Medulla oblongata (tissue), 1 donor: ENCODE measurements at regions not wholly inside any gene's neighbourhood (a gene's known extent, or its start where the extent isn't known, plus 50 kb on each side); places are given as distances from the start of the nearest gene placed in this dataset.

ENCODE experiments used
- DNase-seq: peaks from one replicate; pipeline ENCODE4 v3.0.0-alpha.2; 2015; ENCODE audit errors: extremely low spot score

DNA sequence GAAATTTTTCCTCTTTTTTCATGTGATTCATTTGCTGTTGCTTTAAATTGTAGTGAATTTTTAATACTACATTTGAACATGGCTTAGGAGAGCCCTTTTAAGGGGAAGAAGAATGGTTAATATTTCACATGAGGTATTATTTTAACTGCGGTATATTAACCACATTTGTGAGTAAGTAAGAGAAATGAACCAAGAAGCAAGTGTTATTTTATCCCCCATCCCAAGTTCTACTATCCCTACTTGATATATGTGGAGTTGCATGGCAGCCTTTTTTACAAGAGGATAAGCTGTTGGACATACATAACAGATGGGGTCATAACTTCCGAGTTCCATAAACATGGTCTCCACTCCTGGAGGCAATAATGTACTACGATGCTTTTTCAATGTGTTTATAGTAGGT lies 623.3 kb downstream of the LRFN5 start:
- no peak for DNase-seq

GRCh38 chr14:42229294-42229693 lies 622.6 kb downstream of the LRFN5 start:
- no peak for DNase-seq

GRCh38 chr14:42228611-42229010 lies 621.9 kb downstream of the LRFN5 start:
- DNase-seq: no peak

DNA sequence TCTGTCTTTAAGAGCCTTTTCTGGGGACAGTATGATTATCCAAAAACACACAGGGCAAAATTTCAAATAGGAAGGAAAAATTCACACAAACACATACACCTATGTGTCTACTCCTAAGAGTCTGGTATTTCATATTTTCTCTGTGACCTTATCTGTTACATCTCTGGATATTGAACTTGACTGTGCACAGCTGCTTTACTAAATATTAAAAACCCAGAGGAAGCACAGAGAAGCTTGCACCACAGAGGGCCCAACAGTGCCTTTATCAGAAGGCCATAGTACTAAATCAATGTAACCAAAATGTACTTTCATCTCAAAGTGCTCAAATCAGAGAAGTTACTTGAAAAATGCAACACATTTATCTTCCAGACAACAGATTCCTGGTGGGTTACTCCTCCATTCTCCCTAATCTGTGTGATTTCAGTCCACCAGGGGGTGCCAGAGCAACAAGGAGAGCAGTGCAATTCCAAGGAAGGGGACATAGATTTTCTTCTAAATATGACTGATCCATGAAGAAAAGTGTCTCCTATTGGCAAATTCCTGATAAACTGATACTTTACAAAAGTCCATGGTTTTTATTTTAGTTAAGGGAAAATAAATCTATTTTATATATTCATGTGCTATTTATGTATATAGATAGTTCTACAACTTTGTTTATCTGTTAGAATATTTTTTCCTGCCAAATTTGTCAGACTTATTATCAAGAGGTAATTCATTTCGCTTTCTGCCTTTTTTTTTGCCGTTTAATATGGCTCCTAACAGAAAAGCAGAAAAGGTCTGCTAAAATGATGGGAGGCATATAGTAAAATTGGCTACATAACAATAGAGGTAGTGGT lies 617.6 kb downstream of the LRFN5 start:
- peak; percentile 88 for DNase-seq

- DNase-seq: peak; percentile 64
Observed at GRCh38 chr14:42222924-42223471, 616.3 kb downstream of the LRFN5 start.

GRCh38 chr14:42214981-42215491 lies 608.4 kb downstream of the LRFN5 start:
- peak; percentile 59 for DNase-seq

- DNase-seq: no peak
Observed at GRCh38 chr14:42200957-42201356, 594.3 kb downstream of the LRFN5 start.

DNA sequence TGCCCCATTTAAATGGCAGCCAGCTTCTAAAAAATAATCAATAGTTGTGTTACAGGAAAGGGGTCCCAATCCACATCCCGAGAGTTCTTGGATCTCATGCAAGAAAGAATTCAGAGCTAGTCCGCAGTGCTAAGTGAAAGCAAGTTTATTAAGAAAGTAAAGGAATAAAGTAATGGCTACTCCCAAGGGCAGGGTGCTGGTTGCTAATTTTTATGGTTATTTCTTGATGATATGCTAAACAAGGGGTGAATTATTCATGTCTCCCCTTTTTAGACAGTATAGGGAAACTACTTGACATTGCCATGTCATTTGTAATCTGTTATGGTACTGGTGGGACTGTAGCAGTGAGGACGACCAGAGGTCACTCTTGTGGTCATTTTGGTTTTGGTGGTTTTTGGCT lies 591.3 kb downstream of the LRFN5 start:
- DNase-seq: no peak

DNA sequence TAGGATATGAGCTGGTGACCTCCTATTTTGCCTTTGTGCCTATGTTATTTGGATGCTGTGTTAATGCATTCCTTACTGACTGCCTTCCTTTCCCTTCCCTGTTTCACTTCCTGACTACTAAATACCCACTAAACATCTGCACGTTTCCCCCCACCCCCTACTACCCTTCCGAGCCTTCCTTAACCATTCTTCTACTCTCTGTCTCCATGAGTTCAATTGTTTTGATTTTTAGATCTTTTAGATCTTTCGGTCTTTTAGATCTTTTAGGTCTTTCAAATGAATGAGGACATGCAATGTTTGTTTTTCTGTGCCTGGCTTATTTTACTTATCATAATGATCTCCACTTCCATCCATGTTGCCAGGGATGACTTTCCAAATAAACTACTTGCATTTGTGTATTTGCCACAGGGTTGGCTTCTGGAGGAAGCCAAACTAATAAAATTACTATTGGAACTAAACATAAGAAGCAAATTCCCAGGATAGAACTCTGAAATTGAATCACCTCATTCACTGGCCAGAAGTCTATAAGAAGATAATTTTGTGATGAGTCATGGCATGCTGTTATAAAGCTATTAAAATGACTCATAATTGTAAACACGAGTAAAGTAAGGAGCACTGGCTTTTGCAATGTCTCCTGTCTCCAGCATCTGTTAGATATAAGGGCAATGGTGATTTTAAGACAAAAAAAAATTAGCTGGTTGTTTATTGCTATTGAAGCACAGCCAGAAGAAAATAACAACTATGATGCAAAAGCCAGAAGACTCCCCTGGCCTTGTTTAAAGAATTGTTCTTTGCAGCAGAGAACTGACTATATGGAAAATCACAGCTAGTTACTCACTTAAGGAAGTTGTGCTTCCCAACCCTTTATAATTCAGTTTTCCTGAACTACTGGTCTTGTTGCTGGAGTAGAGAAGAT lies 586.3 kb downstream of the LRFN5 start:
- no peak for DNase-seq

GRCh38 chr14:42190744-42191143 lies 584.1 kb downstream of the LRFN5 start:
- DNase-seq: no peak

- no peak for DNase-seq
Observed at GRCh38 chr14:42187846-42188245, 581.2 kb downstream of the LRFN5 start.

GRCh38 chr14:42185718-42186117 lies 579.0 kb downstream of the LRFN5 start:
- DNase-seq: no peak

DNA sequence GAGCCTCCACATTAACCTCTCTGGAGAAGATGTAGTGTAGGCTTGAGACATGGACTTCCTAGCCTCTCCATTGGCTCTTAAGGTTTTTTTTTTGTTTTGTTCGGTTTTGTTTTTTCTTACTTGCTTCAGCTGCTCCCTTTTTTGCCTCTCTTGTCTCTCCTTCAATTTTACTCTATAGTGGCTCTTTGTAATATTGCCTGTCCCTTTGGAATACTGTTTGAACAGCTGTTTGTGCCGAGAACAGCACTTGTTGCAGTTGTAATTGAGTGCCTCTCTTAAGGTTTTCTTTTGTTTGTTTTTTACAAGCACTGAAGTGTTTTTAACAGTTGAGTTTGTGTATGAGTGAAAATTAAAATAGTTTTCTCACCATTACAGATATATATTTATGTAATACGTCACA lies 567.7 kb downstream of the LRFN5 start:
- no peak for DNase-seq

GRCh38 chr14:42173206-42173605 lies 566.5 kb downstream of the LRFN5 start:
- DNase-seq: no peak

DNA sequence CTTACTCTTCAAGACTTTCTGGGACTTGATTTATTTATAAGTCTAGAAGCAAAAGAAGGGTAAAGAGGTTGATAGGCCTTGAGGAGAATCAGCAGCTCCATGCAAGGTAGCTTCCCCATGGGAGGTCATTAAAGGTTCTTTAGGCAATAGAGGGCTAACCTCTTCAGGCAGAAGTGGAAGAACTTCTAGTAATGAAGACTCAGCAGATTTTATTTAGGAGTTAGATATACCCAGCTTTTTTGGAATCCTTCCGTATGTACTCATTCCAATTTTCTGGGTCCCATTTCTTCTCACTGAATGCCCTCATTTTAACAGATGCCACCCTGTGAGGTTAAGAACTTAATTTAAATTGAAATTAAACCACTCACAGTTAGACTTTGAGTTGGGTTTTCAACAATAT lies 565.6 kb downstream of the LRFN5 start:
- DNase-seq: no peak

DNA sequence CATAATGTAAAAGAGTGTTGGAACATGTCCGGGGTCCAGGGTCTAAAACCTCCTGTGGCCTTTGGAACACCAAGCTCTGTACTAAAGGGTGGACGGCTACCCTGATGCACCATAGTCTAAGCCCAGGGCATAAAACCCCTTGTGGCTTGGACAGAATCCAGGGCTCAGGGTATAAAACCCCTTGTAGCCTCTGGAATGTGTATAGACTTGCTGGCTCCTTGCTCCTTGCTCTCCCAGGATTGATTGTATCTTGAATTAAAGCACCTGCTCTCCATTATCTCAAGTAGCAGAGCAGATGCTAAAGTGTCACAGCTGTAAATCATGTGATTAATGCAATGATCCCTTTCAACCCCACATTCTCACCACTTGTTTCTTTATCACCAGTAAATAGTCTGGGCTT lies 556.5 kb downstream of the LRFN5 start:
- no peak for DNase-seq

DNA sequence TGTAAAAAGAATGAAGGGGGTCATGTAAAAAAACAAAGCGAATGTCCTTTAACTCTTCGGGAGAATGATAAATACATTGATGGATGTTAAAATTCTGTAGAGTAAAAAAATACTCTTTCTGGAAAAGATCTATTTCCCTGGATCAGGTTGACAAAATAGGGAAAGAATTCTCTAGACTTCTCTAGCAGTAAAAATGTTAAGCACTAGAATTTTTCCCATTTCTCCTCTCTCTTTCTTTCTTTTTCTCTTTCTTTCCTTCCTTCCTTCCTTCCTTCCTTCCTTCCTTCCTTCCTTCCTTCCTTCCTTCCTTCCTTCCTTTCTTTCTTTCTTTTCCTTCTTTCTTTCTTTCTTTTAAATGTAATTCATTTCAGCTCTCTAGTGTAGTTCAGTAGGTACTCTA lies 552.5 kb downstream of the LRFN5 start:
- no peak for DNase-seq

GRCh38 chr14:42149609-42150261 lies 543.1 kb downstream of the LRFN5 start:
- DNase-seq: no peak

- no peak for DNase-seq
Observed at GRCh38 chr14:42145766-42146165, 539.1 kb downstream of the LRFN5 start.

- DNase-seq: no peak
Observed at GRCh38 chr14:42143114-42143513, 536.4 kb downstream of the LRFN5 start.

DNA sequence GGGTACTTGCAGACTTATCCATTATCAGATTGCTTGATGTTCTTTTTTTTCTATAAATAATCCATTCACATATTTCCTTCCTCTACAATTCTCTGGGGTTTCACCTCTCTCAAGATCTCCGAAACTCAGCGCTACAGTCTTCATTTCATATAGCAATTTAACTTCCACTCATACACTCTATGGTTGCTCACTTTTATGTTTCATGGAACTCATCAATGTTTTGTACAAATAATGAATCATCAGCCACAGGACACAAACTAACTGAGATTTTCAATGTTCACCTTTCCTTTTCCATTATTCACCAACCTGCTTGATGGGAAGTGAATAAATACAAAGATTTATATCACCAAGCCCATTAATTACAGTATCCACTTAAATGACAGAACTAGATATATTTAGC lies 534.7 kb downstream of the LRFN5 start:
- no peak for DNase-seq

DNA sequence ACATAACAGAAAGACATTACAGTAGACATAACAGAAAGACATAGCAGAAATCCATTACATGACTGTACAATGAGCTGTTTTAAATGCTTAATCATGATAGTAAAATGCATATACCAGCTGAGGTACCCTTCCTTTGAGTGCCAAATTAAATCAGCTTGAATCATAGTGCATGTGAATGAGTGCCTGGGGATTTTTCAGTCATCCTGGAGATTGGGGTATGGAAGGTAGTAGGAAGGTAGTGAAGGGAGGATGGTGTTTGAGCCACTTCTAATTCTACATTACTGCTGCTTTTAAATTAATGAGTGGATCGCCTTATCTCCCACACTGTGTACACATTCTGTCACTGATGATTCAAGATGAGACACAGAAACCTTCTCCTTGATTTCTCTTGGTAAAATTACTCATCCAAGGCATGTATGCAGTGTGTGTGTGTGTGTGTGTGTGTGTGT lies 534.2 kb downstream of the LRFN5 start:
- no peak for DNase-seq
